T1000 (cell line): ENCODE measurements at regions not wholly inside any gene's neighbourhood (a gene's known extent, or its start where the extent isn't known, plus 50 kb on each side); places are given as distances from the start of the nearest gene placed in this dataset.
A peak's percentile ranks its signal among the peaks of the same experiment; 100 is the strongest.
"Not testable (repeated sequence)": the region's sequence is repeated elsewhere in the genome, so short reads cannot be mapped to it uniquely, and the experiment has no call there.

Experiments
- DNase-seq: peaks from one replicate; lab custom pipeline; 2025; ENCODE audit warnings: mixed read lengths; lab: John Stamatoyannopoulos, UW

DNA sequence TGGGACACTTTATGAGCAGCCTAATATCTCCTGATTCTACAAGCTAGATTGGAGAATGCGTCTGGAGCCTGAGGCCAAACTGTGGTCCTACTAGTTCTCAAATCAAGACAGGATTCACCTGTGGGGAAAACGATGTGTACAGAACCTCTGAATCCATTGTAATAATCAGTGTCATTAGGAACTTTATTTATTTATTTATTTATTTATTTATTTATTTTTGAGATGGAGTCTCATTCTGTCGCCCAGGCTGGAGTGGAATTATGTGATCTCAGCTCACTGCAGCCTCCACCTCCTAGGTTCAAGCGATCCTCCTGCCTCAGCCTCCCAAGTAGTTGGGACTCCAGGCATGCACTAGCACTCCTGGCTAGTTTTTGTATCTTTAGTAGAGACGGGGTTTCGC lies 52.6 kb upstream of the KIF26B start:
- not testable (repeated sequence) for DNase-seq

GRCh38 chr1:245099401-245099800 lies 55.4 kb upstream of the KIF26B start:
- DNase-seq, result no peak

GRCh38 chr1:245098924-245099323 lies 55.9 kb upstream of the KIF26B start:
- DNase-seq, result no peak

DNA sequence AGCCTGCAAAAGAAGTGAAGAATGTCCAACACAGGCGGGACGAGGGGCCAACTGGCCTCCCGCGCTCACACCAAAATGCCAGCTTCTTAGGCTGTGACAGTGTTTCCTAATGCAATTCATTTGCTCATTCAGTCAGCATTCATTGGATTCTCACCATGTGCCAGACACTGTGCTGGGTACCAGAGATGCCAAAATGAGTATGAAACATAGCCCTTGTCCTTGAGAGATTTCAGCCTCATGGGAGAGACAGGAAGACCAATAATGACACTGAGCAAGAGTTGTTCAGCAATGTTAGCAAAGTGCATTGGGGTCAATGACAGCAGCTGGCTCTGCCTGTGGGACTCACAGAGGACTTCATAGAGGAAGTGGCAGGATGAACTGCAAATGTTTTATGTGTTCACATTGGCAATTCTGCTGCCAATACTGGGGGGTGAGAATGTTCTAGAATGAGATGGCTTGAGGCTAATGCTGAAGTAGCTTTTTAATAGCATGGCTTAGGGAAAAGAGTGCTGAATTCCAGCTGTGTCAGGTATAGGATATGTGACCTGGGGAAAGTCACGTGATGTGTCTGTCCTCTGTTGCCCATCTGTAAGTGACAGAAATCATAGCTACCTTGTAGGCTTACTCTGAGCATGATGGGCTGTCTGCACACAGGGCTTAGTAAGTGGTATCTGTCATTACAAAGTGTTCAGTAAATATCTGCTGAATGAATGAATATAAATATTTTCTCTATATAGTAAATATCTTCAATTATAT lies 58.3 kb upstream of the KIF26B start:
- DNase-seq, result no peak

DNA sequence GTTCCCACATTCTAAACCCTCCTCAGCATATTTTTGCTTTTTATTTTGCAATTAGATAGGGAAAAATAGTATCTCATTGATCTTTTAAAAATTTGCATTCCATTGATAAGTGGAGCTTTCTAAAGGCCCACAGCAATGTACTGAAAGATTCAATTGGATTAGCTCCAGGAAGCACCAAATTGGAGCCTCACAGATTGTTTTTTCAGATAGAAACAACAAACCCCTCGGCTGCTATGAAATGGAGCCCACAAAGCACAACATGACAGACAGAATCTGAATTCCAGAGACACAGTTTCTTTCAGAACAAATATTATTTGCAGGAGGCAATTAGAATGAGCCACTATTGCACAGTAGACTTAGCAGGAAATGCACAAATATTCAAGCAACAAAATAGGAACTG lies 58.9 kb upstream of the KIF26B start:
- DNase-seq, result no peak

DNA sequence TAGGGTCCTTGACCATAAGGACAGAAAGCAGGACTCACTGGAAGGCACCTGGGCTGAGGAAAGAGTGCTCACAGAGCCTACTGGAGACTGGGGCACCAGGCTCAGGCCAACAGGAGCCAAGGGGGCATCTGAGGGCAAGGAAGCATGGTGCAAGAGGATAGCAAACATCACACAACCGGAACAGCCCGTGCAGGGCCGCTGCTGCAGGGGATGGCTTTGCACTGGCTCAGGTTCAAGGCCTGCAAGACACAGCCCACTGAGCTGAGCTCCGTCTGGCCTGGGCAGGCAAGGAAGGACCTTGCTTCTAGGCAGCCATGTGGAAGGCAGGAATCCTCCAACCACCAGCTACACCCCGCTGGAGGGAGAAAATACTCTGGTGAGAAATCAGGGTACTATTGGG lies 59.8 kb upstream of the KIF26B start:
- DNase-seq, result no peak

GRCh38 chr1:245094092-245094491 lies 60.7 kb upstream of the KIF26B start:
- no peak for DNase-seq

GRCh38 chr1:245092638-245092976 lies 62.2 kb upstream of the KIF26B start:
- DNase-seq, result no peak

DNA sequence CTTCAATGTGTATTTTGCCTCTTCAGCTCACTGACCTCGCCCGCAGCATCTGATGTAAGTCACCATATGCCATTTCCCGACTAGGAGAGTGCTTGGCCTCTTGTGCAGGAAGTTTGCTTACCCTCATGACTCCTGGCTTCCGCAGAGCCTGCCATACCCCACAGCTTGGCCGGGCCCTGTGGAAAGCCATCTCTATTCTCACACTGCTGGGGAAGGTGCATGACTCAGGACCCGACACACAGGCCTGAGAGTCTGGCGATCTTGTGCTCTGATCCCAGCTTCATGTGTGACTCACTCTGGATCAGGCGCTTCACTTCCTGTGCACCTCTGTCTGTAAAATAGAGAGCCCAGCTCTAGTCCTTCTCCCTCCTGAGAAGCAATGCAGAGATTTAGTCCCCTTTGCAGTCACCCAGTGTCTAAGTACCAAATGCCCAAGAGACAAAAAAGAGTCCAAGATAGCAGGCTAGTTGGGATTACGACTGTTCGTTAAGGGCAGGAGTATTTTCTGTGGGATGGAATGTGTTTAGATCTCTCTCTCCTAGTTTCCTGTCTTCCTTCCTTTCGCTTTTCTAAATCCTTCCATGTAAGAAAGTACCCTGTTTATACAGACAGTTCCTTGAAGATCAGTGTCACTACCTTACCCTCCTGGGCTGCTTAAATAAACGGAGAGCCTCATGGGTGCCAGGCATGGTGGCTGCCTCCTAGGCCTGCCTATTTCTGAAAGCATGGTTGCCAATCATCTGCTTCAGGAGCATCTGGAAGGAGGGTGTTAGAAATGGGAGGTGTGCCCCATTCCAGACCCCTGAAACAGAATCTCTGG lies 62.8 kb upstream of the KIF26B start:
- peak; percentile 46 for DNase-seq

- DNase-seq, result no peak
Observed at GRCh38 chr1:245091171-245091621, 63.6 kb upstream of the KIF26B start.

GRCh38 chr1:245090491-245091090 lies 64.2 kb upstream of the KIF26B start:
- no peak for DNase-seq

GRCh38 chr1:245087723-245088122 lies 67.1 kb upstream of the KIF26B start:
- DNase-seq, result no peak

- DNase-seq, result no peak
Observed at GRCh38 chr1:245086389-245086969, 68.3 kb upstream of the KIF26B start.

GRCh38 chr1:245085508-245086095 lies 69.2 kb upstream of the KIF26B start:
- DNase-seq, result peak; percentile 53

- no peak for DNase-seq
Observed at GRCh38 chr1:245084551-245084950, 70.2 kb upstream of the KIF26B start.

DNA sequence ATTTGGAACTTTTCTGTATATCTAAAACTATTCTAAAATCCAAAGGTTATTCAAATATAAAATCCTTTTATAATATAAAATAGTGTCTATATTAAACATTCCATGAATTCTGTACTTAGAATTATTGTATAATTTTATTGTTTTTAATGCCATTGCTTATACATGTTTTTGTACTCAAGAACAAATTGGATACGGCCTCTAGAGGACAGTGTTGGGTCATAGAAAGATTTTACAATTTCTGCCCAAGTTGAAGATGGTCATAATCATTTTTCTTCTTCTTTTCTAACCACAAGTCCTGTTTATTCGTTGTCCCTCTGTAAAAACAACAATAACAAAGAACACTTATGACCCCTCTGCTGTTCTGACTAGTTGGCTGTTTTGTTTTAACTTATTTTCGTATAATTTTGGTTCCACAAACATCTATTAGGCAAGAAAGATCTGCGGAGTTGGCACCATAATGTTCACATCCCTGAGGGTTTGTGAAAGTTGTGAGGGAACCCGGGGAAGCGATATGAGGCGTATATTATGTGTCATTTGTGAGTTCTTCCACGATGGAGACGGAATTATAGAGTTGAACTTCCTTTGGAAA lies 75.7 kb upstream of the KIF26B start:
- DNase-seq, result no peak

DNA sequence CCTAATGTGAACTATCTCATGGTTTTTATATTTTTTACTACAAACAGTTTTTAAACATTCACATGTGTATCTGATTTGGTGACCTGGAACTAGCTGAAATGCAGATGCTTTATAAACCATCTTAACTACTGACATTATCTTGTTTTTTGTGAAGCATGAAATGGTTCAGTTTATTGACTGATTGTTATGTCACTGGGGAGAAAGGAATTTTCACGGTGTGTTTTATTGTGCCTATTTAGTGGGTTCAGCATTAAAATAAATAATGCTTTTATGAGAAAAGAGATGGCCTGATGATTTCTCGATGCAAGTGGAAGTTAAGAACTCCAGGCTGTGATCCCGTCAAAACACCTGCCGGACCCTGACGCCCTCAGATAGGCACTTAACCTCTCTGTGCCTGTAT lies 79.9 kb upstream of the KIF26B start:
- no peak for DNase-seq

GRCh38 chr1:245074232-245074747 lies 80.5 kb upstream of the KIF26B start:
- no peak for DNase-seq

DNA sequence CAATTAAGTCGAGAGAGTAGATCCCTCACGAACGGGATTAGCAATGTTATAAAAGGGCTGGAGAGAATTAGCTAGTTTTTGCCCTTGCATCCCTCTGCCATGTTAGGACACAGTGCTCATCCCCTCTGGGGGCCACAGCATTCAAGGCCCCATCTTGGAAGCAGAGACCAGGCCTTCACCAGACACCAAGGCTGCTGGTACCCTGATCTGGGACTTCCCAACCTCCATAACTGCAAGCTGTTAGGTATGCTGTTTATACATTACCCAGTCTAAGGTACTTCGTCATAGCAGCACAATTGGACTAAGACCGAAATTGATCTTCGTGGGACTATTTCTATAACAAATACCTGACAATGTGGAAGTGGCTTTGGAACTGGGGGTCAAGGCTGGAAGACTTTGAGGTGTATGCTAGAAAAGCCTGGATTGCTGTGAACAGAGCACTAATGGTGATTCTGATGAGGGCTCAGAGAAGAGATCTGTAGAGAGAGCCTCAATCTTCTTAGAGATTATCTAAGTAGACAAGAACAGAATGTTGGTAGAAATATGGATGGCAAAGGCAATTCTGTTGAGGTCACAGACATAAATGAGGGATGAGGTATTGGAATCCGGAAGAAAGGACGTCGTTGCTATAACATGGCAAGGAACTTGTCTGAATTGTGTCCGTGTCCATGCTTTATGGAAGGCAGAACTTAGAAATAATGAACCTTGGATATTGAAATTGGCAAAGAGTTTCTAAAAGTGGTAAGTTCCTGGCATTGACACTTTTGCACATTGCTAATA lies 83.8 kb upstream of the KIF26B start:
- no peak for DNase-seq

- no peak for DNase-seq
Observed at GRCh38 chr1:245067257-245067656, 87.5 kb upstream of the KIF26B start.
